Neural crest cell (in vitro differentiated cells): ENCODE measurements at regions not wholly inside any gene's neighbourhood (a gene's known extent, or its start where the extent isn't known, plus 50 kb on each side); places are given as distances from the start of the nearest gene placed in this dataset.
"Not testable (repeated sequence)": the region's sequence is repeated elsewhere in the genome, so short reads cannot be mapped to it uniquely, and the experiment has no call there.

Experiments used
- DNase-seq: peaks from one replicate; pipeline ENCODE4 v3.0.0; 2021; ENCODE audit warnings: low read depth, mixed read lengths, low spot score
- H3K27ac Mint-ChIP-seq: one replicate; pipeline ENCODE4 v1.8.0; 2021; ENCODE audit warnings: mild to moderate bottlenecking, mixed read lengths; ENCODE audit not compliant: unreplicated experiment
- H3K27me3 Mint-ChIP-seq: 2 replicates; pipeline ENCODE4 v1.8.0; 2021; ENCODE audit warnings: low read depth, mild to moderate bottlenecking, mixed read lengths
- H3K36me3 Mint-ChIP-seq: 2 replicates; pipeline ENCODE4 v1.8.0; 2021; ENCODE audit warnings: low read depth, mild to moderate bottlenecking, mixed read lengths
- H3K4me1 Mint-ChIP-seq: 2 replicates; pipeline ENCODE4 v1.8.0; 2021; ENCODE audit warnings: mixed read lengths
- H3K4me3 Mint-ChIP-seq: one replicate; pipeline ENCODE4 v1.8.0; 2021; ENCODE audit warnings: mild to moderate bottlenecking, mixed read lengths
- H3K9me3 Mint-ChIP-seq: 2 replicates; pipeline ENCODE4 v1.8.0; 2021; ENCODE audit warnings: mixed read lengths
- CTCF ChIP-seq: fragments of 200-600 bp; sonication (generic); conservative IDR thresholded peaks from 2 replicates; pipeline ENCODE4 v1.5.0; 2021; ENCODE audit warnings: antibody characterized with exemption, mild to moderate bottlenecking

DNA sequence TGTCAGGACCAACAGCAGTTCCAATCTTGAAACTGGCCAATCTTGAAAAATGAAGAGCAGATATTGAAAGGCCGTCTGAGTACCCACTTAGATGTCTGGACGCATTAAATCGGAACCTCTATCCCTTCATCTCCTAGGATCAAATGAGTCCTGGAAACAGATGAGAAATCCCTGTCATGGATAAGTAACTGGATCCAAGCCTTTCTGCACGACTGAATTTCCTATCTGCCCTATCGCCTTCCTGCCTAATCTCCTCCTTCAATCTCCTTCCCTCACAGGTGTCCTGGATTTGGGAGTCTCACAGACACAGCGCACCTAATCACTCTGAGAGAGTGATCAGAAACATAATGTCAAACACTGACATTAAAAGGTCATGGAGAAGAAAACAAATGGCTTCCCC is 245.2 kb upstream of the PRSS58 start:
- Mint-ChIP-seq H3K4me3 (no peak overlapping the region), H3K27me3 (peaks cover 23% of the 10 kb centered on the region), H3K4me1 (peaks cover 4% of the 10 kb centered on the region), H3K9me3 (peaks cover 6% of the 10 kb centered on the region), H3K27ac (no peak overlapping the region), H3K36me3 (no peaks in the 10 kb centered on the region)
- DNase-seq, result no peak
- no peak for TF ChIP-seq CTCF

GRCh38 chr7:142501434-142501833 is 243.6 kb upstream of the PRSS58 start:
- no peak for DNase-seq
- H3K4me3 Mint-ChIP-seq, result no peak overlapping the region
- peaks cover 6% of the 10 kb centered on the region for H3K9me3 Mint-ChIP-seq
- peaks cover 8% of the 10 kb centered on the region for H3K4me1 Mint-ChIP-seq
- no peaks in the 10 kb centered on the region for H3K36me3 Mint-ChIP-seq
- no peak for TF ChIP-seq CTCF
- peaks cover 33% of the 10 kb centered on the region for H3K27me3 Mint-ChIP-seq
- H3K27ac Mint-ChIP-seq, result no peak overlapping the region

DNA sequence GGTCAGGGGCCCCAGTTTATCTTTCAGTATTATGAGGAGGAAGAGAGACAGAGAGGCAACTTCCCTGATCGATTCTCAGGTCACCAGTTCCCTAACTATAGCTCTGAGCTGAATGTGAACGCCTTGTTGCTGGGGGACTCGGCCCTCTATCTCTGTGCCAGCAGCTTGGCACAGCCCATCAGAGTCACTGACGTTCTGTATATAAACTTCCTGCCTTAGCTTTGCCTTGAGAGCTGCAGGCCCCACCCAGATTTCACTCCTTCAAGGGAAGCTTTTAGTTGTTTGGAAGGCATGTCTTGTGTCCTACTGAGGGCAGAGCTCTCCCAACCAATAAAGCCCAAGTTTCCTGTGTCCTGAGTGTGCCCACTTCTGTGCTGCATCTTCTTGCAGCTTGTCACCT is 242.5 kb upstream of the PRSS58 start:
- Mint-ChIP-seq H3K4me3 (no peak overlapping the region), H3K27me3 (peaks cover 38% of the 10 kb centered on the region), H3K4me1 (peaks cover 9% of the 10 kb centered on the region), H3K9me3 (peaks cover 6% of the 10 kb centered on the region), H3K36me3 (no peaks in the 10 kb centered on the region), H3K27ac (no peak overlapping the region)
- no peak for TF ChIP-seq CTCF
- no peak for DNase-seq

DNA sequence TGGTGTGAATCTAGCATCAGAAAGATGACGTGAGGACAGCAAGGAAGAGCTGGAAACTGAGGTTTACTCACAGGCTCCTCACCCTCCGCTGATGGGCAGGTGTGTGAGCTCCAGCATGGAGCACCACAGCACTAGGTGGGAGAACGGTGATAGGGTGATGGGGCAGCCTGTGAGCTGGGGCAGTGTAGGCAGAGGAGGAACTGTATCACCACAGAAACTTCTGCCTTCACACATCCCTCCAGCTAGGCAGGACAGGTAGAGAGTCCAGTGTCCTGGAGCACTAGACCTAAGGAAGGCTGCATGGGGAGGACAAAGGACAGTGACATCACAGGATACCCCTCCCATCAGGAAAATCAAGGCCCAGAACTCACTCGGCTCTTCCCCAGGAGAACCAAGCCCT is 241.8 kb upstream of the PRSS58 start:
- no peak for DNase-seq
- Mint-ChIP-seq H3K9me3 (peaks cover 3% of the 10 kb centered on the region), H3K4me3 (no peak overlapping the region), H3K36me3 (no peaks in the 10 kb centered on the region), H3K4me1 (peaks cover 9% of the 10 kb centered on the region), H3K27ac (no peak overlapping the region), H3K27me3 (peaks cover 37% of the 10 kb centered on the region)
- TF ChIP-seq CTCF, result no peak

- Mint-ChIP-seq H3K27me3 (peaks cover 35% of the 10 kb centered on the region), H3K4me1 (peaks cover 9% of the 10 kb centered on the region), H3K27ac (no peak overlapping the region), H3K36me3 (no peaks in the 10 kb centered on the region), H3K9me3 (peaks cover 3% of the 10 kb centered on the region), H3K4me3 (no peak overlapping the region)
- TF ChIP-seq CTCF, result no peak
- no peak for DNase-seq
Measured at GRCh38 chr7:142498364-142498763, 240.5 kb upstream of the PRSS58 start.

DNA sequence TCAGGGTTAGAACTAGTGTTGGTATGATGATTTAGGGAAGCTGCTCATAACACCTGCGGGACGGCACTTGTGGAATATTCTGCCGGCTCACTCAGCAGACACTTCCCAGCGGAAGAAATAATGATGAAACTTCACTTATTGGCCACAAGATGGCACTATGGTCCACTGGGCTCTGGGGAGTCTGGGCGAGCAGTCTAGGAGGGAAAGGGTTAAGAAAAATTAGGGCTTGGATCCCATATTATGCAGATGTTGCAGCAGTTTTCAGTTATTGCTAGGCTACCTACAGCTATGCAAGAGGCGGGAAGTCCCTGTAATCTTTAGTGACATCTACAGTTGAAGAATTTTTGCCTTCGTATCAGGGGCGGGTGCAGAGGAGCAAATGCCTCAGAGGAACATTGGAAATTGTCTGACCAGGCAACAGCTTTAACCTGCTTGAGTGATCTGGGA is 238.7 kb upstream of the PRSS58 start:
- TF ChIP-seq CTCF, result peak; percentile 85
- no peak for DNase-seq
- Mint-ChIP-seq H3K4me3 (no peak overlapping the region), H3K27me3 (peaks cover 32% of the 10 kb centered on the region), H3K9me3 (no peaks in the 10 kb centered on the region), H3K4me1 (peaks cover 9% of the 10 kb centered on the region), H3K27ac (no peak overlapping the region), H3K36me3 (no peaks in the 10 kb centered on the region)

GRCh38 chr7:142495879-142496278 is 238.0 kb upstream of the PRSS58 start:
- H3K27me3 Mint-ChIP-seq, result peaks cover 32% of the 10 kb centered on the region

DNA sequence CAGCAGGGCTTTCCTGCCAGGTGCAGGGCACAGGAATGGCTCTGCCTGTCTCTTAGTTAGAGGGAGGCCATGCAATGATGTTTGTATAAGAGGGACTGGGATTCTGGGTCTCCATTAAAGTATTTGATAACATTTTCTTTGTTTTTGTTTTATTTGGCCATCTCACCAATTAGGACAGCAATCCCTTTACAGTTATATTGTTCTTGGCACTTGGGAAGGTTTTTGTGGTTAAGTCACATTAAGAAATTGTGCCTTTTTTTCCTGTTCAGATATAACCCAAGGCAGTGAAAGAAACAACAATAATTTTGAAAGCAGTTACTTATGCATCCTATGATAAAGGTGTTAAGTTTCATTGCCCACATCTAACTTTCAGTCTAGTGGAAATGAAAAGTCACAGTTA is 237.4 kb upstream of the PRSS58 start:
- not testable (repeated sequence) for H3K9me3 Mint-ChIP-seq, DNase-seq, H3K36me3 Mint-ChIP-seq, H3K4me1 Mint-ChIP-seq, H3K27ac Mint-ChIP-seq, H3K4me3 Mint-ChIP-seq
- H3K27me3 Mint-ChIP-seq, result peaks cover 32% of the 10 kb centered on the region

More at GRCh38 chr7:142495879-142496278, 238.0 kb upstream of the PRSS58 start:
- not testable (repeated sequence) for H3K4me1 Mint-ChIP-seq, H3K9me3 Mint-ChIP-seq, H3K36me3 Mint-ChIP-seq, H3K4me3 Mint-ChIP-seq, DNase-seq, H3K27ac Mint-ChIP-seq
